DMS53 (cell line): ENCODE measurements at regions not wholly inside any gene's neighbourhood (a gene's known extent, or its start where the extent isn't known, plus 50 kb on each side); places are given as distances from the start of the nearest gene placed in this dataset.
"Not testable (repeated sequence)": the region's sequence is repeated elsewhere in the genome, so short reads cannot be mapped to it uniquely, and the experiment has no call there.

Experiments
- DNase-seq: peaks from one replicate; lab custom pipeline; 2025; lab: John Stamatoyannopoulos, UW

DNA sequence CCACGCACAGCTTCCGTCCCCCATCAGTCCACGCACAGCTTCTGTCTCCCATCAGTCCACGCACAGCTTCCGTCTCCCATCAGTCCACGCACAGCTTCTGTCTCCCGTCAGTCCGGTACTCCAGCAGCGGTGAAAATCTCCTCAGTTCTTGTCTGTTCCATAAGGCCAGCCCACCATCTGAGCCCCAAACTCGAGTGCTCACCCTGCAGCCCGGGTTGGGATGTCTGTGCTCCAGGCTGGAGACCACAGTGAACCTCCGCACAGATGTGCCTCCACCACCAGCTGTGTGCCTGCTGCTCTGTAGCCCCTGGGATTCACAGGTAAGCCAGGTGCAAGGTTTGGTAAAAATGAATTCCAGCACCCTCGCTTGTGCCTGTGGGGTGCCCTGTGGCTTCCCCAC is 258.6 kb downstream of the NPHP4 start:
- no peak for DNase-seq

DNA sequence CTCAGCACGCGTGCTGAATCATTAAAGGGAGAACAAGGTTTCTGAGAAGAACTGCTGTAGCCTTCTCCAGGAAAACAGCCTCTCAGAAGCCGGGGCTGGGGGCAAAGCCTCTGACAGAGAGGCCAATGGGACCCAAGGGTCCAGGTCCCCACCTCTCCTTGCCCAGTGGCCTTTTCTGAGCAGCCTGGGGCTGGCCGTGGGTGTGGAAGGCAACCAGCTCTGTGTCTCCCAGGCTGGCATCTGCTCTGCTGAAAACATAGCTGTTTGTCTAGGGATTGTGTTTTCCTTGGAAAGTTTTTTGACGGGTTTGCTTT is 261.2 kb downstream of the NPHP4 start:
- no peak for DNase-seq

DNA sequence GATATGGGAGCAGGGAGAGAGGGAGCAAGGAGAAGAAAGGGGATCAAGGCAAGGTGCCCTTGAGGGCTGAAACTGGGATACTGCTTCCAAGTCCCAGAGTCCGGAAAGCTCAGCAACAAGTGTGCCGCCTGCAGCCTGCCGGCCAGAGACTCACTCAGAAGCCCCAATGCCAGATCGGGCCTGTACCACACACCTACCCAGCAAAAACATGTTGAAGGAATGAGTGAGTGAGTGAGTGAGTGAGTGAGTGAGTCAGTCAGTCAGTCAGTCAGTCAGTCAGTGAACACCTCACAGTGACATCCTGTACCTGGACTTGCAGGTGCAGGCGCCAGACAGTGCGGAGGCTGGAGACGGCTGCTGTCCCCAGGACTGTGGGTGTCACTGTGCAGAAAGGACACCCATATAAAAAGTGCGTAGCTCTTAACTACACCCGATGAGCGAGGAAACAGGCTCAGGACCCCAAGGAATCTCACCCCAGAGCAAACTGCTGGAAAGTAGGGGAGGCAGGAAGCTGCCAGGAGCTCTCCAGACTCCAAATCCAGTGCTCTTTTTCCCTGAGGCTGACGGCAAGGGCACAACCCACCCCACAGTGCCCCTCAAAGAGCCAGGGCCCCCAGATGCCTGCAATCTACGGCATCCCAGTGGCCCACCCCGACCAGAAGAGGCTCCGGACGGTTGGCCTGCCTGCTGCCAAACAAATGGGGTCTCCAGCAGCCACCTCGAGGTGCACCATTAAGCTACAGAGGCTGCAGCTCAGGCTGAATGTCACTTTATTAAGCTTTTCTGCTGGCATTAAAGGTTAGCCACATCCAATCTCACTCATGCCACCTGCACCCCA is 261.7 kb downstream of the NPHP4 start:
- DNase-seq, result no peak

DNA sequence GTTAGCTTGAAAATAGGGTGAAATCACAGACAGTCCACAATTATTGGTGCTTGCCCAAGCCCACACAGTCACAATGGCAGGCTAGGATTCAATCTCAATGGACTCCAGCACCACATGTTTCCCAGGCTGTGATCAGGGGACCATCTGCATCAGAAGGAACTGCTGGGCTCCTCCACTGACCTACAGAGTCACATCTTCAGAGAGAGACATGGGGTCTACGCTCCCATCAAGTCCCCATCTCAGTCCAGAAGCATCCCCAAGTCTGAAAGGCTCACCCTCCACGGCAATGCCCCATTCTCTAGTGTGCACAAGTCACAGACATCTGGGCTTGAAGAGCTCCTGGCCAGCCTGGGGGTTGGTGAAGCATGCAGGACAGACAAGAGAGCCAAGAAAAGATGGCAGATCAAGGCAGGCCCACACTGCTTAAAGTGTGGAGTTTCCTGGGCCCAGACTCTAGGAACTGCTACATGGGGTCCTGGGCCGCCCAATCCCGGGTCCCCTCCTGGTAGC is 262.5 kb downstream of the NPHP4 start:
- DNase-seq, result no peak

DNA sequence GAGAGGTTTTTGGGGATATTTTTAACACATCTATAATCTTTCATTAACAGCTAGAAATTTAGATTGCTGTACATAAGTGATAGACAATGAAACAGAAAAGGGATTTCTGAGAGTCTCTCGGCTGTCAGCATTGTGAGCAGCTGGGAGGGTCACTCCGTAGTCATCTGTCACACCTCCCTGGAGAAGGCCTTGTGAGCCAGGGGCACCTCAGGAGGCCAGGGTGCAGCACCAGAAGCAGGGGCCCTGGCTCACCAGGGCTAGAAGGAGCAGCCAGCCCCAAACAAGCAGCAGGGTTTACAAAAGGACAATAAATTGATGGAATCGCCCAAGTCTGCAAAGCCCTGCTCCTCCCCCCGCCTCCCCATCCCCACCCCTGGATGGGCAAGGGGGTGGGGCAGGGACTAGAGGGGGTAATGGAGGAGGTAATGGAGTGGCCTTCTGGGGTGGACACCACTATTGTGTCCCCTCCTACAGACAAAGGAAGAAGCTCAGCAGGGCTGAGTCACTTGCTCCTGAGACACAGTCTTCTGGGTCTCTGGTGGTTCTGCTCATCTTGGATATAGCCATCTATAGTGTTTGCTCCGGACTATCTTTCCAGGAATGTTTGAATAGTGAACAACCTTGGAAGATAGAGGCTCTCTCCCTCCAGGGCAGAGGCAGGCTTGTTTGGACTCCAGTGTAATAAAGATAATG is 263.4 kb downstream of the NPHP4 start:
- DNase-seq, result no peak

DNA sequence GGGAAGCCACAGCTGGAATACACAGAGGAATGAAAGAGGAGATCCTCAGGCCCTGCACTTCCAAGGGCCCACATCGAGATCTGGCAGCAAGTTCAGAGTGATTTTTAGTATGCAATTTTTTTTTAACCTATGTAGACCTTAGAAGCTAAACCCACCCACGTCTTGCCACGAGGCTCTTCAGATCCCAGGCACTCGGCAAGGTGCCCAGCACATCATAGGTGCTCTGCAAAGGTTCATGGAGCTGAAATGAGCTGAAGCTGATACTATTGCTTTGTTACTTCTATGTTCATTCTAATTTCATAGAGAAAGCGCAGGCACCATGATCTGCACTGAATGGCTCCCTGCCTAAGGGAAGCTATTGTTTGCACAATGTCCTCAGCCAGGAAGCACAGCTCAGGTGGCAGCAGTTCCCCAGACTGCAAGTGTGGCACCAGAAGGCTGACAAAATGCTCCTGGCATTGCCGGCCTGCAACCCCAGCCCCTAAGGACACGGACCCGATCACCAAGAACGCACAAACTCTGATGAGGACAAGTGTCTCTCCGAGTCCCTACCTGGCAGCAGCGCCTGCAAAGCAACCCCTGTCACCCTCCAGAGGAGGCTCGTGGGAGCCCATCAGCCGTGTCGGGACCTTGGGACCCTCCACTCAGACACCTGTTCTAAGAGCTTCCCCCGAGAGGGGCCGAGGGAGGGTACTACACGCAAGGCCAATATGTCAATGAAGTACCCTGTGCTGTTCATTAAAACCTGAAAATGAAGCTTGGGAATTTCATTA is 264.2 kb downstream of the NPHP4 start:
- no peak for DNase-seq

DNA sequence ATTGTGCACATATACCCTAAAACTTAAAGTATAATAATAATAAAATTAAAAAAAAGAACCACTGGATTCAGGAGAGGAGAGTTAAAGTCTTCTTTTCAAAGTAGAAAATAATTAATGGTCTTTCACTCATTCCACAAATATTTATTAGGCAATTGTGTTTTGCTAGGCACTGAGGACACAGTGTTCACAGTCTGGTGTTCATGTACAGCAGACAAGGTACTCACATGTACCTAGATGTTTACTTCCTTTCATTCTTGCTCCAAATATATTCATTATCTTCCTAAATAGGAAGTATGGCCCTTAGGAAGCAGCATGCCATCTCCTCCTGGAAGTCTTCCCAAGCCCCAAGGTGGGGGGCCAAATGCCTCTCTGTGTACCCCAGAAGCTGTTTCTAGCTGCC is 265.0 kb downstream of the NPHP4 start:
- no peak for DNase-seq

DNA sequence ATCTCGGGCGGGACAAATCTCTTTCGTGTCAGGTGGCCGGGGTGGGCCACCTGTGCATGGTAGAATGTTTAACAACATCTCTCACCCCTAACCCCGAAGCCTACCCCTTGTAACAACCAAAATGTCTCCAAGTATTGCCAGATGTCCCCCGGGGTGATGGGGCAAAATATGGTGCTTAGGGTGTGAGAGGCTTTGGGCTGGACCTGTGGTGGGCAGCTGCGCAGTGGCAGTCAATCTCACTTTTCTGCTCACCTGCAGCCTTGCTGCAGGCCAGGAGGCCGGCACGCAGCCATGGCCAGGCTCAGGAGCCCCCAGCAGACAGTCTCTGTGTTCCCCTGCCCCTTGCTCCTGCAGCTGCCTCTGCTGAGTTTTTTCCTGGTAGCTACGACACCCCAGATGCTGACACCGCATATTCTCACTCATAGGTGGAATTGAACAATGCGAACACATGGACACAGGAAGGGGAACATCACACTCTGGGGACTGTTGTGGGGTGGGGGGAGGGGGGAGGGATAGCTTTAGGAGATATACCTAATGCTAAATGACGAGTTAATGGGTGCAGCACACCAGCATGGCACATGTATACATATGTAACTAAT is 265.5 kb downstream of the NPHP4 start:
- DNase-seq, result not testable (repeated sequence)

DNA sequence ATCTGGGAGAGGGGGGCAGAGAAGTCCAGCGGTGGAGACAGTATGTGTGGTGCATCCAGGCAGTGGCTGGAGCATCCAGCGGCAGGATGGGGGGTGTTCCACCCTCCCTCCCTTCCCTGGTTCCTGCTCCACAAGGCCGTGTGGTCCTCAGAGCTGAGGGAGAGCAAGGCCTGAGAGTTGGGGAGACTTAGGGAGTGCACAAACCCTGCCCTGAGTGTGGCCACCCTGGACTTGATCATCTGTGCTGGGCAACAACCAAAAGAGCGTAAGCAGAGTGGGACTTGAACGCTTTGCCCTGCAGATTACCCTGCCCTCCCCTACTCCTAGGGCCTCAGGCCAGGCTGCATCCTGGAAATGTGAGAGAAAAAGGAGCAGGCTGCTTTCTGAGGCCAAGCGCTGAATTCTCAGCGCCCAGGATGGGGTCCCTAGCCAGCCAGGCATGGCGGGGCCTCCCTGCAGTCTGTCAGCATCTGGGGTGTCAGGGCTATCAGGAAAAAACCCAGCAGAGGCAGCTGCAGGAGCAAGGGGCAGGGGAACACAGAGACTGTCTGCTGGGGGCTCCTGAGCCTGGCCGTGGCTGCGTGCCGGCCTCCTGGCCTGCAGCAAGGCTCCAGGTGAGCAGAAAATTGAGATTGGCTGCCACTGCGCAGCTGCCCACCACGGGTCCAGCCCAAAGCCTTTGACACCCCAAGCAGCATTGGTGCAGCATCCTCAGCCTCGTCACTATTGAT is 266.2 kb downstream of the NPHP4 start:
- DNase-seq, result no peak

DNA sequence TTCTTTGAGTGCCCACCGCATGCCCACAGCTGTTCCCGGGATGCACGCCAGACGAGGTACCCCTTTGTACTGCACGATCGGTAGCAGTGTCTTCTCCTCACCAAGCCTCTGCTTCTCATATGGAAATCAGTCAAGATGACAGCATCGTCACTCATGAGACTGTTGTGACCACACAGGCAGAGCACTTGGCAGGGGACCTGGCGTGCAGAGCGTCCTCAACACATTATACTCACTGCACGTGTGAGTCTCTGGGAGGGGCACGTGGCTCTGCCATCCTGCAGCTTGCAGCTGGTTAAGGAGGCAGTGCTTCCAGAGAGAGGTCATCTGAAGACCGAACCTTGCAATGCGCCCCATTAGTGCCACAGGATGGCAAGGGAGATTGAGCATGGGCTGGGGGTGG is 266.8 kb downstream of the NPHP4 start:
- DNase-seq, result no peak

DNA sequence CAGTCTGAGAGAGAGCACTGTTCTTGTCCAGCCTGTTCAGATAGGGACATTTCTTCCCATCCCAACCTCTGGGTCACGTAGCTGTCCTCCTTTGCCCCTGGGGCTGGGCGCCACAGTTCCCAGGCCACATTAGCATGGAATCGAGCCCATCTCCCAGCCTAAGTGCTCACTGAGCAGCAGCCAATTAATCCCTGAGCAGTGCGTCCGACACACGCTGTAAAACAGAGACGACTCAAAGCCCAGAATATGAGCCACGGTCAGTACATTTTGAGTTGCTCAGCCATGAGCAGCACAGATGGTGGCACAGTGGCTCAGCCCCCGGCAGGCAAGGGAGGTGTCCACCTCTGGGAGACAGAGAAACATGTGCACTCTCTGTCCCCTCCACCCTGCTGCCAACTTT is 267.4 kb downstream of the NPHP4 start:
- no peak for DNase-seq

DNA sequence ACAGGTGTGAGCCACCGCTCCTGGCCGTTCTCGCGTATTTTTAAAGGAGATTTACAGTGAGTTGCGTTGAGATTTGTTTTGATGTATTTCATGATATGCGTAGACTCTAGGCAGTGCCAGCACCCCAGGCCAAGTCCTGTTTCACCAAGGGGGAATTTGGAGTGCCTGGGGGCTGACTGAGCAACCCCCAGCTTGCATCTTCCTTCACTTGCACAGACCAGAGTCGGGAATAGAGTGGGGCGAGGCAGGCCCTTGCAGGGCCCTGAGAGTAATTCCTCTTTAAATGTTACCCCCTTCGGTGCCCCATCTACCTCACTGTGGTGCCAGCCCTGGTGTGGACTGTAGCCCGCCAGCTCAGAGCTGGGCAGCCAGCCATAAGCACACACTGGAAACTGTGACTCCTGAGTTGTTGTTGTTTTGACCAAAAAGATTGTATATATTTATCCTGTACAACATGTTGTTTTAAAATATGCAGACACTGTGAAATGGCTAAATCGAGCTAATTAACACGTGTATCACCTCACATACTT is 269.5 kb downstream of the NPHP4 start:
- no peak for DNase-seq

DNA sequence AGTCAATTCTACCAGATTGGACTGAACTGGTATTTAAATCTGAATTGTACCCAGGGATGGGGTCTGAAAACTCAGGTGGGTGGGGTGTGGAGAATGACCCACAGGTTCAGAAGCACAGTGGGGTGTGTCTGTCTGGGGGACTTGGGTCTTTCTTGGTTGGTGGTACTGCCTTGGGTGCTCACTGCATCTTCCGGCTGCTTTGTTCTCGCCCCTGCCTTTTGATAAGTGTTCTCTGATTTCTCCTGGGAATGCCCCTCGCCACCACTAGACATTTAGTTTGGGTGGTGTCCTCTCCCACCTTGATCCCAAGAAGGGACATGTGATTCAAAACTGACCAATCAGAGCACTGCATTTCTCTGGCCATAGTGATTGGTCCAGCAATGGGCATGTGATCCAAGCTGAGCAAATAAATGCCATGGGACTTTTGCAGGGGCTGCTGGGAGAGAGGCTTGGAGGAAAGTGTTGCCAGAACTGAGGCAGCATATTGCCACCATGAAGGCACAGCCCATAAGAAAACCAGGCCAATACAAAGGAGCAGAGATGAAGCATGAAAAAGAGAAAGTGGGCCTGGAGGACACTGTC is 270.5 kb downstream of the NPHP4 start:
- DNase-seq, result no peak

DNA sequence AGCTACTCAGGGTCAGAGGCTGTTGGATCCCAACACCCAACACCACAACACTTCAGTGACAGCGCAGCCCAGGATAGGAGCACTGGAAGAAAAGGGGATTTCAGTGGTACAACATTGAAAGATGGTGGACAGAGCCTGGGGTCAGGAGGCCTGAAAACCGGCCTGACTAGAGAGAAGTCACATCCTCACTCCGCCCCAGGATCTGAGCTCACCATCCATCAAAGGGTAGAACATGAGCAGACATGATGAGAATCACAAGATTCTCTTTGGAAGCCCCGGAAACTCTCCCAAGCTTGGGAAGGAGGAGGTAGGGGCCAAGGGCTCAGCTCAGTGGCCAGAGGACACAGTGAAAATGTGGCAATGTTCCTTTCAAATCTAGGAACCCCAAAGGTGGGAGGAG is 271.3 kb downstream of the NPHP4 start:
- DNase-seq, result no peak

DNA sequence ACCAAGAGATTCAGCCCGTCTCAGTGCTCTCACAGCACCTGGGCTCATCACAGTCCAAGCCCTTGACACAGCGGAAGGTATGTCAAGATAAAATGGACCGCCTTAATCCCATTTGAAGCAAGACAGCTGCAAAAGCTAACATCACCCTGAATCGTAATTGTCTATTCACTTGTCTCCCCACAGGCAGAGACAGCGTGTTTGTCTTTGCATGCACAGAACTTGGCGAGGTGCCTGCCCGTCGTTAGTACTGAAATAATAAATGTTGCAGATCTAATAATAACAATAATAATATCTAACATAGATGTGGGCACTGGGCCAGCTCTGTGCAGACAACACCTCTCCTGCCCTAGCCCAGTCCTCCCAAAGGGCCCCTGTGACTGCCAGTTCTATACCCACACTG is 271.7 kb downstream of the NPHP4 start:
- no peak for DNase-seq

DNA sequence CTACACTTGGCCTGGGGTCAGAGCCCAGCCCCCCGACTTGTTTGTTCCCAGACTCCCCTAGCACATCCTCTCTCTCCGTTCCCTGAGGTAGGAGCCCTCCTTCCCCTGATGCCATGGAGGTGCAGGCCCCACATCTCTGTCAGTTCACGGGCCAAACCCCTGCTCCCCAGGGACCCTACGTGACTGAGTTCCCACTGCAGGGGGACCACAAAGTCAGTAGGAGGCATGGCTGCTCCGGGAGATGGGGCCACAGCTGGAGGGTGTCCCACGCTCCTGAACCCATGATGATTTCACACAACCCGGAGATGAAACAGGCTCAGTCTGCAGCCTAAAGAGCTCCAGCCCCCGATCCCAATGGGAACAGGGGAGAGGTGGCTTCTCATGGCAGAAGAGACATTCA is 272.2 kb downstream of the NPHP4 start:
- DNase-seq, result no peak

DNA sequence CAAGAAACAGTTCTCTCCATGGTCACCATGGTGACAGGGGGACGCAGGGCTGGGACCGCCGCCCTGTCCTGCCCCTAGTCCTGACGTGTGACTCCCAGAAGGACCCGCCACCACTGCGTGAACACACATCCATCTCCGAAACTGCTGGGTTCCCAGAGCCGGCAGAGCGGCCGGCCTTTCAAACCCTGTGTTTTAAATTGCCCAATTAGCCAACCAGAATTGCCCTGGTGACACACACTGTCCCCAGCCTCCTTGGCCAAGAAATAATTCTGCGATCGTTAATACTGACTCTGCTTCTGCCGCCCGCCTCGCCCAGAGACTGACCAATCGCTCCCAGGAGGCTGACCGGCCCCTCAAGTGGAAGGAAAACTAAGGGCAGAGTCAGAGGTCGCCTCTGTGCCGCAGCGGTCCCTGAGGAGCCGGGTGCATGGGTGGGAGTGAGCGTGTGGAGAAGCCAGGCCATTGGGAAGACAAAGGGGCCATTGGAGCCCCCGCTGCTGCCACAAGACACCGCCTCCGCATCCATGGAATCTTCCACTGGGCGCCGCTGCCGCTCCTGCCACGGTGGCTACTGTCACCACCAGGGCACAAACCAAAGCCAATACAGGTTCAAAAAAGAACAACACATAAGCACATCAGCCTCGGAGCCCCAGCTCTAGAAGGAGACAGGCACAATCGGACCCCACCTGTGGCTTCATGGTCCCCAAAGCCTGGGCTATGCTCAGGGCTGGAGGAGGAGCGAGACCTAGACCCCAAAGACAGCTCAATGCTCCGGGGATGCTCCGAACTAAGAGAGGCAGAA is 273.2 kb downstream of the NPHP4 start:
- DNase-seq, result no peak

DNA sequence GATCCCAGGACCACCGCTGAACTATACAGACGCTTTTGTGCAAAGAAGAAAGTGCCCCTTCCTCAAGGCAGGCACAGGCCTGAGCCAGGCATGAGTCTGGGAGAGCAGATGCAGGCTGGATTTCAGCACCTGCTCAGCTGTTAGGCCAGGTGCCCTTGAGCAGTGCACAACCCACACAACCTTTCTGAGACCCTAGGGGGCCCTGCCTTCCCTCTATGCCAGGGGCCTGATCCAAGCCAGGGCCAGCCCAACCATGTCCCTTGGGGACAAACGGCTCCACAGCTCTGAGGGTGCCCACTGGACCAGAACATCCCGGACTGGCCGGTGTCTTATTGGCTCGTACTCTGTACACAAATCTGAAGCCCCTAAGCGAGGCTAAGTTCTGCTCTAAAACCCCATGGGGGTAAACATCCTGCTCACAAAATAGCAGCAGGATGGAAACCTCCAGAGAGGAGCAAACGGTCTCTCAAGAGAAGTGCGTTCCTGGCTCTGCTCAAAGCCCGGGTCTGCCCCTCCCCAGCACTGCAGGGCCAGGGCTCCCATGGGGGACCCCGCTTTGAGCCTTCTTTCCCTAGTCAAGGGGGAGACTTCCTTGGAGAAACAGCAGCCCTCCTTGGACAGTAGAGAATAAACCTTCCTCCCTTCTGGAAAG is 275.1 kb downstream of the NPHP4 start:
- DNase-seq, result no peak

DNA sequence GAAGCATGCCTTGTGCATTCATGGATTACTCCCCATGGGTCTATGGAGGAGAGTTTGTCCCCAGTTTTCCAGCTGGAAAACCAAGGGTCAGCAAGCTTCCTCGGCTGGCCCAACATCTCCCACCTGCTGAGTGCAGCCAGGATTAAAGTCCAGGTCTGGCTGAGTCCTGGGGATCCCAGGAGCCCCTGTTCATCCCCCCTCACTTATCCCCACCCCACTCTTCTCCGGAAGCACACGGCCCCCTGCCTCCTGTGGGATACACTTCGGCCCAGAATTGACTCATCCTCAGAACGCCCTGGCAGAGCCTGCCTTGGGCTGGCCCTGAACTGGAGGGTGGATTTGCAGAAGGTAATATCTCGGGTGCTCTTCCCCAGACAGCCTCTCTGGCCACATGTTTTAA is 276.1 kb downstream of the NPHP4 start:
- no peak for DNase-seq
